Right lobe of liver (tissue), 4 donors: ENCODE measurements at regions not wholly inside any gene's neighbourhood (a gene's known extent, or its start where the extent isn't known, plus 50 kb on each side); places are given as distances from the start of the nearest gene placed in this dataset.

ENCODE experiments used
- CTCF ChIP-seq, 4 donors: fragments of 200-600 bp in 3 of 4; fragments of 450-650 bp in 1 of 4; IDR thresholded peaks; one replicate each; pipeline versions ENCODE4 v1.5.1 to v1.8.0; 2016 to 2022; ENCODE audit warnings: antibody characterized with exemption in 4 of 4, mild to moderate bottlenecking in 2 of 4
- POLR2A ChIP-seq: fragments of 450-650 bp; IDR thresholded peaks from one replicate; pipeline ENCODE4 v1.6.1; 2017; ENCODE audit warnings: antibody characterized with exemption, mild to moderate bottlenecking
- donor health status: DM: no; HTN: no; CAD: no.
- donor health status: DM: no; HTN: no; CAD: no.
- donor health status: DM: no; HTN: yes; CAD: no.

- TF ChIP-seq CTCF (IDR thresholded peaks at IDR 0.05) = no peak
- no peak for TF ChIP-seq POLR2A
These were observed 77.6 kb upstream of the FAM216B start for GRCh38 chr13:42703740-42704139.
